ENCODE measurements at regions not wholly inside any gene's neighbourhood (a gene's known extent, or its start where the extent isn't known, plus 50 kb on each side); places are given as distances from the start of the nearest gene placed in this dataset.

GRCh38 chr4:71162386-71162785 lies 168.9 kb downstream of the DCK start:
- no peak for DNase-seq

- no peak for DNase-seq
Measured at GRCh38 chr4:71163317-71163716, 169.9 kb downstream of the DCK start.

GRCh38 chr4:71167083-71167482 lies 171.7 kb upstream of the SLC4A4 start:
- no peak for DNase-seq

GRCh38 chr4:71171592-71171991 lies 167.2 kb upstream of the SLC4A4 start:
- DNase-seq = no peak

GRCh38 chr4:71181332-71181731 lies 157.5 kb upstream of the SLC4A4 start:
- DNase-seq = no peak

GRCh38 chr4:71184195-71184781 lies 154.5 kb upstream of the SLC4A4 start:
- peak; percentile 38 to 47 for DNase-seq

GRCh38 chr4:71185037-71185436 lies 153.8 kb upstream of the SLC4A4 start:
- DNase-seq = no peak

- no peak for DNase-seq
Measured at GRCh38 chr4:71186257-71186565, 152.6 kb upstream of the SLC4A4 start.

- peak in 1 of 2 experiments; percentile 33 for DNase-seq
Measured at GRCh38 chr4:71186566-71187403, 152.0 kb upstream of the SLC4A4 start.

GRCh38 chr4:71187404-71188155 lies 151.2 kb upstream of the SLC4A4 start:
- DNase-seq = no peak

GRCh38 chr4:71188156-71188640 lies 150.6 kb upstream of the SLC4A4 start:
- DNase-seq = peak; percentile 11 to 12

- DNase-seq = no peak
Measured at GRCh38 chr4:71188951-71189350, 149.9 kb upstream of the SLC4A4 start.

- DNase-seq = no peak
Measured at GRCh38 chr4:71189471-71189870, 149.3 kb upstream of the SLC4A4 start.

GRCh38 chr4:71194454-71194853 lies 144.4 kb upstream of the SLC4A4 start:
- no peak for DNase-seq

- no peak for DNase-seq
Measured at GRCh38 chr4:71195924-71196323, 142.9 kb upstream of the SLC4A4 start.

- DNase-seq = no peak
Measured at GRCh38 chr4:71198958-71199357, 139.9 kb upstream of the SLC4A4 start.

- no peak for DNase-seq
Measured at GRCh38 chr4:71201057-71201456, 137.8 kb upstream of the SLC4A4 start.

- DNase-seq = no peak
Measured at GRCh38 chr4:71201817-71202576, 136.8 kb upstream of the SLC4A4 start.

- no peak for DNase-seq
Measured at GRCh38 chr4:71202705-71203104, 136.1 kb upstream of the SLC4A4 start.

- no peak for DNase-seq
Measured at GRCh38 chr4:71204056-71204455, 134.8 kb upstream of the SLC4A4 start.

GRCh38 chr4:71206763-71207162 lies 132.1 kb upstream of the SLC4A4 start:
- peak in 1 of 2 experiments; percentile 49 for DNase-seq

GRCh38 chr4:71209161-71209560 lies 129.7 kb upstream of the SLC4A4 start:
- no peak for DNase-seq

- no peak for DNase-seq
Measured at GRCh38 chr4:71210823-71211222, 128.0 kb upstream of the SLC4A4 start.

Data from SHP77 (cell line).